ENCODE measurements at regions not wholly inside any gene's neighbourhood (a gene's known extent, or its start where the extent isn't known, plus 50 kb on each side); places are given as distances from the start of the nearest gene placed in this dataset.

DNA sequence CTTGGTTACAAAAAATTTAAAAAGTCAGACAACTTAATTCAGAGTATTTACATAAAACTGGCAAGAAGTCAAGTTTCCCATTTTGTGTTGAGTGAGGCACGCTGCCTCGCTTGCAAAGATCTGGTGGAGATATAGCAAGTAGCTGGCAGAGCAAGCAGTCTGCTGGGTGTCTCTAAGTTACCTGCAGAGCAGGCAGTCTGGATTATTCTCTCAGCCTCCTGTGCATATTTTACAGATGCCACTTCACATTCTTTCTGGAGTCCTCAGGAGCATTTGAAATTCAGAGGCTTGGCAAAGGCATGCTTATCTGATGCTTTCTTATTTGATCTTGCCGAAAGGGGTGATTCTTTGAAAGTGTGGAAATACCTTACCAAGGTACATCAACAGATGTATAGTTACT, 640.4 kb upstream of the ADGRL4 start:
- H3K4me3 ChIP-seq (ENCODE audit: low read length) = no peak overlapping the region
- no peak overlapping the region for H3K27ac ChIP-seq (ENCODE audit: low read length)
- no peak overlapping the region for H2AFZ ChIP-seq (ENCODE audit: low read length)
- DNase-seq = no peak
- TF ChIP-seq CTCF (IDR thresholded peaks at IDR 0.05; ENCODE audit: low read length) = no peak
- no peak for TF ChIP-seq EZH2phosphoT487 (IDR thresholded peaks at IDR 0.05; ENCODE audit: low read length)
- TF ChIP-seq EZH2 (optimal IDR thresholded peaks at IDR 0.05; ENCODE audit: low read depth, low read length) = no peak
- no peaks in the 10 kb centered on the region for H3K27me3 ChIP-seq (replicated peaks; ENCODE audit: insufficient read depth, low read length)
- H3K9me3 ChIP-seq (replicated peaks; ENCODE audit: insufficient read depth, low read length) = no peaks in the 10 kb centered on the region
- no peak overlapping the region for H3K4me2 ChIP-seq (ENCODE audit: low read depth, low read length)
- H3K9ac ChIP-seq (ENCODE audit: low read length) = no peak overlapping the region
- no peaks in the 10 kb centered on the region for H3K36me3 ChIP-seq (replicated peaks; ENCODE audit: insufficient read depth, low read length)
- no peaks in the 10 kb centered on the region for H3K79me2 ChIP-seq (ENCODE audit: low read length)
- H3K9me2 ChIP-seq (replicated peaks; ENCODE audit: insufficient read depth, low read length) = no peaks in the 10 kb centered on the region
- no peaks in the 10 kb centered on the region for H3F3A ChIP-seq (ENCODE audit: insufficient read depth, low read length)
- no peaks in the 10 kb centered on the region for H3K4me1 ChIP-seq (ENCODE audit: low read length)
- no peaks in the 10 kb centered on the region for H4K20me1 ChIP-seq (ENCODE audit: insufficient read depth, low read length)

- Histone ChIP-seq H3K36me3 (replicated peaks; ENCODE audit: insufficient read depth, low read length) (no peaks in the 10 kb centered on the region), H3K9ac (ENCODE audit: low read length) (no peak overlapping the region), H3K9me3 (replicated peaks; ENCODE audit: insufficient read depth, low read length) (no peaks in the 10 kb centered on the region), H3K4me1 (ENCODE audit: low read length) (no peaks in the 10 kb centered on the region), H4K20me1 (ENCODE audit: insufficient read depth, low read length) (no peaks in the 10 kb centered on the region), H3K9me2 (replicated peaks; ENCODE audit: insufficient read depth, low read length) (no peaks in the 10 kb centered on the region), H3K4me3 (ENCODE audit: low read length) (no peak overlapping the region), H3F3A (ENCODE audit: insufficient read depth, low read length) (no peaks in the 10 kb centered on the region), H3K79me2 (ENCODE audit: low read length) (no peaks in the 10 kb centered on the region), H3K27me3 (replicated peaks; ENCODE audit: insufficient read depth, low read length) (no peaks in the 10 kb centered on the region), H3K27ac (ENCODE audit: low read length) (no peak overlapping the region), H2AFZ (ENCODE audit: low read length) (no peak overlapping the region), H3K4me2 (ENCODE audit: low read depth, low read length) (no peak overlapping the region)
- no peak for DNase-seq
- TF ChIP-seq EZH2 (optimal IDR thresholded peaks at IDR 0.05; ENCODE audit: low read depth, low read length) (no peak), EZH2phosphoT487 (IDR thresholded peaks at IDR 0.05; ENCODE audit: low read length) (no peak), CTCF (IDR thresholded peaks at IDR 0.05; ENCODE audit: low read length) (no peak)
These were observed 631.9 kb upstream of the ADGRL4 start for GRCh38 chr1:79638382-79638781.

- Histone ChIP-seq H3K9me2 (replicated peaks; ENCODE audit: insufficient read depth, low read length) (no peaks in the 10 kb centered on the region), H3K4me1 (ENCODE audit: low read length) (no peaks in the 10 kb centered on the region), H3K4me3 (ENCODE audit: low read length) (no peak overlapping the region), H3K27me3 (replicated peaks; ENCODE audit: insufficient read depth, low read length) (no peaks in the 10 kb centered on the region), H3K4me2 (ENCODE audit: low read depth, low read length) (no peak overlapping the region), H3K27ac (ENCODE audit: low read length) (no peak overlapping the region), H3K36me3 (replicated peaks; ENCODE audit: insufficient read depth, low read length) (no peaks in the 10 kb centered on the region), H3K79me2 (ENCODE audit: low read length) (no peaks in the 10 kb centered on the region), H3K9ac (ENCODE audit: low read length) (no peak overlapping the region), H2AFZ (ENCODE audit: low read length) (no peak overlapping the region), H4K20me1 (ENCODE audit: insufficient read depth, low read length) (no peaks in the 10 kb centered on the region), H3F3A (ENCODE audit: insufficient read depth, low read length) (no peaks in the 10 kb centered on the region), H3K9me3 (replicated peaks; ENCODE audit: insufficient read depth, low read length) (no peaks in the 10 kb centered on the region)
- DNase-seq = no peak
- TF ChIP-seq CTCF (IDR thresholded peaks at IDR 0.05; ENCODE audit: low read length) (no peak), EZH2 (optimal IDR thresholded peaks at IDR 0.05; ENCODE audit: low read depth, low read length) (no peak), EZH2phosphoT487 (IDR thresholded peaks at IDR 0.05; ENCODE audit: low read length) (no peak)
These were observed 626.9 kb upstream of the ADGRL4 start for GRCh38 chr1:79633456-79633855.

Measured in MM.1S (cell line).